WTC11 (cell line): ENCODE measurements at regions not wholly inside any gene's neighbourhood (a gene's known extent, or its start where the extent isn't known, plus 50 kb on each side); places are given as distances from the start of the nearest gene placed in this dataset.

Experiments used
- ATAC-seq: fragments of 200-7000 bp; cut with Tn5 transposase; 2 replicates; pipeline ENCODE4 v1.10.0; 2021; ENCODE audit warnings: mild to moderate bottlenecking, moderate library complexity
- CTCF ChIA-PET: fragments of 300-600 bp; sonication (Branson Sonifier 250); formaldehyde crosslinking; loops from one replicate; lab custom pipeline; 2021; ENCODE audit warnings: antibody characterized with exemption; lab: Charles Lee
- POLR2A ChIA-PET: fragments of 350-600 bp; sonication (Branson Sonifier 250); formaldehyde crosslinking; loops from one replicate; lab custom pipeline; 2021; ENCODE audit warnings: antibody characterized with exemption; lab: Charles Lee
- DNase-seq: peaks from one replicate; pipeline ENCODE4 v3.0.0; 2021; ENCODE audit warnings: low spot score
- H3K27ac Mint-ChIP-seq: 2 replicates; pipeline ENCODE4 v1.8.0; 2021; ENCODE audit warnings: mixed read lengths
- H3K27me3 Mint-ChIP-seq: 2 replicates; pipeline ENCODE4 v1.8.0; 2021; ENCODE audit warnings: low read depth, mild to moderate bottlenecking, moderate library complexity, mixed read lengths
- H3K36me3 Mint-ChIP-seq: 2 replicates; pipeline ENCODE4 v1.8.0; 2021; ENCODE audit warnings: mixed read lengths
- H3K4me1 Mint-ChIP-seq: 2 replicates; pipeline ENCODE4 v1.8.0; 2022; ENCODE audit warnings: mixed read lengths
- H3K4me3 Mint-ChIP-seq: 2 replicates; pipeline ENCODE4 v1.8.0; 2021; ENCODE audit warnings: mild to moderate bottlenecking, moderate library complexity, mixed read lengths
- H3K9me3 Mint-ChIP-seq: 2 replicates; pipeline ENCODE4 v1.8.0; 2021; ENCODE audit warnings: mixed read lengths
- ATF1 ChIP-seq: sonication (generic); formaldehyde crosslinking; IDR thresholded peaks from 2 replicates; pipeline ENCODE4 v1.8.1; 2023; ENCODE audit warnings: mild to moderate bottlenecking, moderate library complexity, missing genetic modification reagents
- CREM ChIP-seq: sonication (generic); formaldehyde crosslinking; IDR thresholded peaks from 2 replicates; pipeline ENCODE4 v1.8.1; 2022; ENCODE audit warnings: mild to moderate bottlenecking, missing genetic modification reagents, moderate library complexity
- EMX1 ChIP-seq: fragments of 250-450 bp; sonication (Bioruptor Pico); IDR thresholded peaks from 2 replicates; pipeline ENCODE4 v1.8.0; 2021; ENCODE audit warnings: mild to moderate bottlenecking
- FOXP1 ChIP-seq: sonication (generic); formaldehyde crosslinking; IDR thresholded peaks from 2 replicates; pipeline ENCODE4 v1.8.0; 2022; ENCODE audit warnings: missing genetic modification reagents, mild to moderate bottlenecking, moderate library complexity, borderline replicate concordance
- GRHL2 ChIP-seq: fragments of 250-450 bp; sonication (Bioruptor Pico); IDR thresholded peaks from 2 replicates; pipeline ENCODE4 v1.8.0; 2022; ENCODE audit warnings: mild to moderate bottlenecking, moderate library complexity; ENCODE audit not compliant: insufficient replicate concordance, severe bottlenecking
- HMGA2 ChIP-seq: fragments of 250-450 bp; sonication (Bioruptor Pico); IDR thresholded peaks from 2 replicates; pipeline ENCODE4 v1.4.0; 2021; ENCODE audit warnings: mild to moderate bottlenecking, moderate library complexity
- JUN ChIP-seq: sonication (generic); formaldehyde crosslinking; IDR thresholded peaks from 2 replicates; pipeline ENCODE4 v1.8.0; 2023; ENCODE audit warnings: mild to moderate bottlenecking, missing genetic modification reagents
- MXD4 ChIP-seq: fragments of 250-450 bp; sonication (Bioruptor Pico); IDR thresholded peaks from 2 replicates; pipeline ENCODE4 v1.8.0; 2021; ENCODE audit warnings: mild to moderate bottlenecking, moderate library complexity, borderline replicate concordance
- NFE2L1 ChIP-seq: sonication (generic); formaldehyde crosslinking; IDR thresholded peaks from 2 replicates; pipeline ENCODE4 v1.8.1; 2023; ENCODE audit warnings: missing genetic modification reagents
- OVOL2 ChIP-seq: fragments of 250-450 bp; sonication (Bioruptor Pico); IDR thresholded peaks from 2 replicates; pipeline ENCODE4 v1.9.0; 2021; ENCODE audit warnings: mild to moderate bottlenecking, borderline replicate concordance
- ZNF219 ChIP-seq: sonication (generic); formaldehyde crosslinking; IDR thresholded peaks from 2 replicates; pipeline ENCODE4 v1.8.0; 2023; ENCODE audit warnings: missing genetic modification reagents, mild to moderate bottlenecking, borderline replicate concordance
- TF ChIP-seq, protein P1 (sequence below): fragments of 250-450 bp; sonication (Bioruptor Pico); conservative IDR thresholded peaks from 2 replicates; pipeline ENCODE4 v1.9.0; 2021; ENCODE audit warnings: mild to moderate bottlenecking
- TF ChIP-seq, protein P2 (sequence below): sonication (generic); formaldehyde crosslinking; IDR thresholded peaks from 2 replicates; pipeline ENCODE4 v1.8.1; 2022; ENCODE audit warnings: mild to moderate bottlenecking, missing genetic modification reagents, moderate library complexity, borderline replicate concordance
- TF ChIP-seq, protein P3 (sequence below): fragments of 200-600 bp; IDR thresholded peaks from 2 replicates; pipeline ENCODE4 v1.8.0; 2022; ENCODE audit warnings: antibody characterized with exemption
- TF ChIP-seq, protein P4 (sequence below): sonication (generic); formaldehyde crosslinking; IDR thresholded peaks from 2 replicates; pipeline ENCODE4 v1.8.1; 2023; ENCODE audit warnings: mild to moderate bottlenecking, missing genetic modification reagents, moderate library complexity
- TF ChIP-seq, protein P5 (sequence below): sonication (generic); formaldehyde crosslinking; IDR thresholded peaks from 2 replicates; pipeline ENCODE4 v1.8.0; 2023; ENCODE audit warnings: missing genetic modification reagents, mild to moderate bottlenecking, borderline replicate concordance
- TF ChIP-seq, protein P6 (sequence below): fragments of 250-450 bp; sonication (Bioruptor Pico); IDR thresholded peaks from 2 replicates; pipeline ENCODE4 v1.9.0; 2021; ENCODE audit warnings: moderate library complexity, mild to moderate bottlenecking, inconsistent platforms, borderline replicate concordance
- TF ChIP-seq, protein P7 (sequence below): sonication (generic); formaldehyde crosslinking; IDR thresholded peaks from 2 replicates; pipeline ENCODE4 v1.8.1; 2023; ENCODE audit warnings: mild to moderate bottlenecking, missing genetic modification reagents

DNA sequence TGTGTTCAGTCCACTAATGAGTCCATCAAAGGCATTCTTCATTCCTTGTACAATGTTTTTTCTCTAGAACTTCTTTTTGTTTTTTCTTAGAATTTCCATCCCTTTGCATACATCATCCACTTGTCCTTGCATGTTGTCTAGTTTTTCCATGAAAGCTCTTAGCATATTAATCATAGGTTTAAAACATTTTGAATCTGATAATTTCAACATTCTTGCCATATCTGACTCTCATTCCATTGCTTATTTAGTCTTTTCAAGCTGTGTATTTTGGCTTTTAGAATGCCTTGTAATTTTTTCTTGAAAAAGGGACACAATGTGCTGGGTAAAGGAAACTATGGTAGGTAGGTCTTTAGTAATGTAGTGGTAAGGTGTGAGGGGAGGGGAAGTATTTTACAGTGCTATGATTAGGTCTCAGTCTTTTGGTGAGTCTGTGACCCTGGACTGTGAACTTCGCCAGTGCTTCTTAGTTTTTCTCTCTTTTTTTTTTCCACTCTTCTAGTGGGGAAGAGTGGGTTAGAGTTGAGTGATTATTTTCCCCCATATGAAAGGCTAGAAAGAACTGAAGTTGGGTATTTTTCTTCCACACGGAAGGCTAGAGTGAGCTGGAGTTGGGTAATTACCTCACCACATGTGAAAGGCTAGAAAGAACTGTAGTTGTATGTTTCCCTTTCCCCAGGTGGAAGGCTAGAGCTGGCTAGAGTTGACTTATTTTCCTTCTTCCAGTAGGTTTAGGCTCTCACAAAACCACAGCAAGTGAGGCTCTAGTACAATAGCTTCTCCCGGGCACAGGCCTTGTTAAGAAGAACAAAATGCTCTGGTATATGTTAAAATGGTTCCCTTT, 172.1 kb downstream of the SNX18 start:
- no peak overlapping the region for H3K27ac Mint-ChIP-seq
- TF ChIP-seq, protein P1, sequence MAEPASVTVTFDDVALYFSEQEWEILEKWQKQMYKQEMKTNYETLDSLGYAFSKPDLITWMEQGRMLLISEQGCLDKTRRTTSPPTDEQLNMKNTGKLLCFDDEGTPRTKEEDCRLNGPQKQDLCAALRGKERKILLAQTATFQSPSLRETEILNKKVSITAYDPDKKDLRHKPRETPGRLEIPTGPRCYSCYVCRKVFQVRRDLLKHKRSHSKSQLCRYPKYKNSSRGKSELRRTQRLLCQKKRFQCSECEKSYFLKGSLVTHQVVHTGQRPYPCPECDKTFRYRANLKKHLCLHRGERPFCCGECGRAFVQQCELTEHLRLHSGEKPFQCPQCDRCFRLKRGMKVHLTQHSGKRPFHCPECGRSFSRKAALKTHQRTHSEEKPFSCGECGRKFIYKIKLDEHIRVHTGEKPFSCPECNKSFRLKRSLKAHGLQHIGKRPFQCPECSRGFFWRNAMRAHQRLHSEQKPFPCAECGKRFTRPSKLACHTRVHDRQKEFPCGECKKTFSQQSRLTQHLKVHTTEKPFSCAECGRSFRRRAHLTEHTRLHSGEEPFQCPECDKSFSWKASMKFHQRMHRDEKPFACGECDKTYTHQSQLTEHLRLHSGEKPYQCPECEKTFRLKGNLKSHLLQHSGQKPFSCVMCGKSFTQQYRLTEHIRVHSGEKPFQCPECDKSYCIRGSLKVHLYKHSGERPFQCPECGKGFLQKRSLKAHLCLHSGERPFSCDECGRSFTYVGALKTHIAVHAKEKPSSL (CRISPR knock-in tag), result no peak
- TF ChIP-seq ATF1 (no peak), MXD4 (CRISPR knock-in tag) (no peak), CREM (no peak), EMX1 (no peak), NFE2L1 (CRISPR knock-in tag) (no peak), HMGA2 (no peak), OVOL2 (no peak), JUN (CRISPR knock-in tag) (no peak), ZNF219 (CRISPR knock-in tag) (no peak), GRHL2 (no peak), FOXP1 (CRISPR knock-in tag) (no peak)
- TF ChIP-seq, protein P2, sequence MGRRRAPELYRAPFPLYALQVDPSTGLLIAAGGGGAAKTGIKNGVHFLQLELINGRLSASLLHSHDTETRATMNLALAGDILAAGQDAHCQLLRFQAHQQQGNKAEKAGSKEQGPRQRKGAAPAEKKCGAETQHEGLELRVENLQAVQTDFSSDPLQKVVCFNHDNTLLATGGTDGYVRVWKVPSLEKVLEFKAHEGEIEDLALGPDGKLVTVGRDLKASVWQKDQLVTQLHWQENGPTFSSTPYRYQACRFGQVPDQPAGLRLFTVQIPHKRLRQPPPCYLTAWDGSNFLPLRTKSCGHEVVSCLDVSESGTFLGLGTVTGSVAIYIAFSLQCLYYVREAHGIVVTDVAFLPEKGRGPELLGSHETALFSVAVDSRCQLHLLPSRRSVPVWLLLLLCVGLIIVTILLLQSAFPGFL, result no peak
- TF ChIP-seq, protein P3, sequence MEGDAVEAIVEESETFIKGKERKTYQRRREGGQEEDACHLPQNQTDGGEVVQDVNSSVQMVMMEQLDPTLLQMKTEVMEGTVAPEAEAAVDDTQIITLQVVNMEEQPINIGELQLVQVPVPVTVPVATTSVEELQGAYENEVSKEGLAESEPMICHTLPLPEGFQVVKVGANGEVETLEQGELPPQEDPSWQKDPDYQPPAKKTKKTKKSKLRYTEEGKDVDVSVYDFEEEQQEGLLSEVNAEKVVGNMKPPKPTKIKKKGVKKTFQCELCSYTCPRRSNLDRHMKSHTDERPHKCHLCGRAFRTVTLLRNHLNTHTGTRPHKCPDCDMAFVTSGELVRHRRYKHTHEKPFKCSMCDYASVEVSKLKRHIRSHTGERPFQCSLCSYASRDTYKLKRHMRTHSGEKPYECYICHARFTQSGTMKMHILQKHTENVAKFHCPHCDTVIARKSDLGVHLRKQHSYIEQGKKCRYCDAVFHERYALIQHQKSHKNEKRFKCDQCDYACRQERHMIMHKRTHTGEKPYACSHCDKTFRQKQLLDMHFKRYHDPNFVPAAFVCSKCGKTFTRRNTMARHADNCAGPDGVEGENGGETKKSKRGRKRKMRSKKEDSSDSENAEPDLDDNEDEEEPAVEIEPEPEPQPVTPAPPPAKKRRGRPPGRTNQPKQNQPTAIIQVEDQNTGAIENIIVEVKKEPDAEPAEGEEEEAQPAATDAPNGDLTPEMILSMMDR, result no peak
- TF ChIP-seq, protein P4, sequence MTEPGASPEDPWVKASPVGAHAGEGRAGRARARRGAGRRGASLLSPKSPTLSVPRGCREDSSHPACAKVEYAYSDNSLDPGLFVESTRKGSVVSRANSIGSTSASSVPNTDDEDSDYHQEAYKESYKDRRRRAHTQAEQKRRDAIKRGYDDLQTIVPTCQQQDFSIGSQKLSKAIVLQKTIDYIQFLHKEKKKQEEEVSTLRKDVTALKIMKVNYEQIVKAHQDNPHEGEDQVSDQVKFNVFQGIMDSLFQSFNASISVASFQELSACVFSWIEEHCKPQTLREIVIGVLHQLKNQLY (CRISPR knock-in tag), result no peak
- TF ChIP-seq, protein P5, sequence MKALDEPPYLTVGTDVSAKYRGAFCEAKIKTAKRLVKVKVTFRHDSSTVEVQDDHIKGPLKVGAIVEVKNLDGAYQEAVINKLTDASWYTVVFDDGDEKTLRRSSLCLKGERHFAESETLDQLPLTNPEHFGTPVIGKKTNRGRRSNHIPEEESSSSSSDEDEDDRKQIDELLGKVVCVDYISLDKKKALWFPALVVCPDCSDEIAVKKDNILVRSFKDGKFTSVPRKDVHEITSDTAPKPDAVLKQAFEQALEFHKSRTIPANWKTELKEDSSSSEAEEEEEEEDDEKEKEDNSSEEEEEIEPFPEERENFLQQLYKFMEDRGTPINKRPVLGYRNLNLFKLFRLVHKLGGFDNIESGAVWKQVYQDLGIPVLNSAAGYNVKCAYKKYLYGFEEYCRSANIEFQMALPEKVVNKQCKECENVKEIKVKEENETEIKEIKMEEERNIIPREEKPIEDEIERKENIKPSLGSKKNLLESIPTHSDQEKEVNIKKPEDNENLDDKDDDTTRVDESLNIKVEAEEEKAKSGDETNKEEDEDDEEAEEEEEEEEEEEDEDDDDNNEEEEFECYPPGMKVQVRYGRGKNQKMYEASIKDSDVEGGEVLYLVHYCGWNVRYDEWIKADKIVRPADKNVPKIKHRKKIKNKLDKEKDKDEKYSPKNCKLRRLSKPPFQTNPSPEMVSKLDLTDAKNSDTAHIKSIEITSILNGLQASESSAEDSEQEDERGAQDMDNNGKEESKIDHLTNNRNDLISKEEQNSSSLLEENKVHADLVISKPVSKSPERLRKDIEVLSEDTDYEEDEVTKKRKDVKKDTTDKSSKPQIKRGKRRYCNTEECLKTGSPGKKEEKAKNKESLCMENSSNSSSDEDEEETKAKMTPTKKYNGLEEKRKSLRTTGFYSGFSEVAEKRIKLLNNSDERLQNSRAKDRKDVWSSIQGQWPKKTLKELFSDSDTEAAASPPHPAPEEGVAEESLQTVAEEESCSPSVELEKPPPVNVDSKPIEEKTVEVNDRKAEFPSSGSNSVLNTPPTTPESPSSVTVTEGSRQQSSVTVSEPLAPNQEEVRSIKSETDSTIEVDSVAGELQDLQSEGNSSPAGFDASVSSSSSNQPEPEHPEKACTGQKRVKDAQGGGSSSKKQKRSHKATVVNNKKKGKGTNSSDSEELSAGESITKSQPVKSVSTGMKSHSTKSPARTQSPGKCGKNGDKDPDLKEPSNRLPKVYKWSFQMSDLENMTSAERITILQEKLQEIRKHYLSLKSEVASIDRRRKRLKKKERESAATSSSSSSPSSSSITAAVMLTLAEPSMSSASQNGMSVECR (CRISPR knock-in tag), result no peak
- TF ChIP-seq, protein P6, sequence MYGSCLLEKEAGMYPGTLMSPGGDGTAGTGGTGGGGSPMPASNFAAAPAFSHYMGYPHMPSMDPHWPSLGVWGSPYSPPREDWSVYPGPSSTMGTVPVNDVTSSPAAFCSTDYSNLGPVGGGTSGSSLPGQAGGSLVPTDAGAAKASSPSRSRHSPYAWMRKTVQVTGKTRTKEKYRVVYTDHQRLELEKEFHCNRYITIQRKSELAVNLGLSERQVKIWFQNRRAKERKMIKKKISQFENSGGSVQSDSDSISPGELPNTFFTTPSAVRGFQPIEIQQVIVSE, result no peak
- TF ChIP-seq, protein P7, sequence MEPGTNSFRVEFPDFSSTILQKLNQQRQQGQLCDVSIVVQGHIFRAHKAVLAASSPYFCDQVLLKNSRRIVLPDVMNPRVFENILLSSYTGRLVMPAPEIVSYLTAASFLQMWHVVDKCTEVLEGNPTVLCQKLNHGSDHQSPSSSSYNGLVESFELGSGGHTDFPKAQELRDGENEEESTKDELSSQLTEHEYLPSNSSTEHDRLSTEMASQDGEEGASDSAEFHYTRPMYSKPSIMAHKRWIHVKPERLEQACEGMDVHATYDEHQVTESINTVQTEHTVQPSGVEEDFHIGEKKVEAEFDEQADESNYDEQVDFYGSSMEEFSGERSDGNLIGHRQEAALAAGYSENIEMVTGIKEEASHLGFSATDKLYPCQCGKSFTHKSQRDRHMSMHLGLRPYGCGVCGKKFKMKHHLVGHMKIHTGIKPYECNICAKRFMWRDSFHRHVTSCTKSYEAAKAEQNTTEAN (CRISPR knock-in tag), result no peak
- ATAC-seq (no peak), DNase-seq (no peak)
- no peaks in the 10 kb centered on the region; the same call in 1 of the 2 replicates for H3K36me3 Mint-ChIP-seq
- no peaks in the 10 kb centered on the region; the same call in 1 of the 2 replicates for H3K27me3 Mint-ChIP-seq
- ChIA-PET POLR2A (no interaction called here), CTCF (no interaction called here)
- H3K4me3 Mint-ChIP-seq, result no peak overlapping the region
- H3K4me1 Mint-ChIP-seq, result peaks cover 5% of the 10 kb centered on the region; the same call in 1 of the 2 replicates
- H3K9me3 Mint-ChIP-seq, result peaks cover 21% of the 10 kb centered on the region
